A673 (cell line): ENCODE measurements at regions not wholly inside any gene's neighbourhood (a gene's known extent, or its start where the extent isn't known, plus 50 kb on each side); places are given as distances from the start of the nearest gene placed in this dataset.

Source experiments
- CTCF ChIP-seq: fragments of 300-800, 200-600 bp; sonication (generic); conservative IDR thresholded peaks from 2 replicates; pipeline ENCODE4 v1.5.1; 2017; ENCODE audit warnings: low read depth, mild to moderate bottlenecking, antibody characterized with exemption, low read length, moderate library complexity, mixed read lengths
- EZH2 ChIP-seq: fragments of 200-600 bp; sonication (generic); IDR thresholded peaks from 2 replicates; pipeline ENCODE4 v1.6.1; 2017; ENCODE audit warnings: borderline replicate concordance, low read depth, mild to moderate bottlenecking, mixed read lengths, antibody characterized with exemption, low read length; ENCODE audit not compliant: poor library complexity, severe bottlenecking

GRCh38 chr18:27253571-27253970 lies 68.5 kb upstream of the CHST9 start:
- TF ChIP-seq EZH2 (no peak), CTCF (no peak)
